ENCODE measurements at regions not wholly inside any gene's neighbourhood (a gene's known extent, or its start where the extent isn't known, plus 50 kb on each side); places are given as distances from the start of the nearest gene placed in this dataset.

DNA sequence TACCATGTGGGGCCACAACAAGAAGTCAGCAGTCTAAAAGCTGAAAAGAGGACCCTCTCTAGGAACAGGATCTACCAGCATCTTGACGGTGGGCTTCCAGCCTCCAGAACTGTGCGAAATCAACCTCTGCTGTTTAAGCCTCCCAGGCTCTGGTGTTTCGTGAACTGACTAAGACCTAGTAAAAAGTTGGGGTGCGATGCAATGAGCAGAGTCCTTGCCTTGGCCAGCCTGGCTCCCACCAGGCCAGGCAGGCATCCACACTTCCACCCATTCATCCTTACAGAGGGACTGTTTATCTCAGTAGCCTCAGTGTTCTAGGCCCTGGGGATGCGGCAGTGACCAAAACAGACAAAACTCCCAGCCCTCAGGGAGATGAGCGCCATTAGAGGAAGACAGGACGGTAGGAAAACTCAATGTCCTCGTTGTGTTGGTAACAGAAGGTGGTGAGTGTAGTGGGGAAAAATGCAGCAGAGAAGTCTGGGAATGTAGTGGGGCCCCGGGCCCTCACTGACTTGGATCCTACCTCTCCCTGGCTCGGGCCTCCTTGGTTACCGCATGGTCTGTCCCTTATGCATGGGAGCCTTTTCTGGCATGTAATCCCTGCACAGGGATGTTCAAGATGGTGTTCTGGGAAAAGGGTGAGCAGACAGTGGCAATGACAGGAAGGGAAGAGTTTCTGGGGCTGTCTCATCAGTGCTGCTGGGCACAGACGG, 271.8 kb upstream of the HS6ST1 start:
- DNase-seq = no peak
- Mint-ChIP-seq H3K27me3 (peaks cover 15 to 28% of the 10 kb centered on the region in 2 donors), H3K9me3 (peaks cover 0 to 2% (median 2%) of the 10 kb centered on the region in 5 donors), H3K4me3 (no peak overlapping the region), H3K27ac (no peak overlapping the region), H3K36me3 (peaks cover 0 to 1% (median 0%) of the 10 kb centered on the region in 3 donors), H3K4me1 (no peaks in the 10 kb centered on the region)
- H3K27me3 ChIP-seq (ENCODE audit: insufficient read depth, low read length, poor library complexity, severe bottlenecking) = no peaks in the 10 kb centered on the region
- H3K27ac ChIP-seq (ENCODE audit: low read depth, low read length) = no peak overlapping the region
- H3K9me3 ChIP-seq (ENCODE audit: low read length) = no peaks in the 10 kb centered on the region
- no peaks in the 10 kb centered on the region for H3K36me3 ChIP-seq (ENCODE audit: insufficient read depth, low read length)
- no peaks in the 10 kb centered on the region for H3K4me1 ChIP-seq (ENCODE audit: insufficient read depth, low read length)
- CTCF ChIA-PET = no interaction called here
- H3K4me3 ChIP-seq (ENCODE audit: low read length) = no peak overlapping the region
- POLR2A ChIA-PET = no interaction called here

- peaks cover 0 to under 1% (median 0%) of the 10 kb centered on the region in 3 donors for H3K36me3 Mint-ChIP-seq
- Histone ChIP-seq H3K27me3 (ENCODE audit: insufficient read depth, low read length, poor library complexity, severe bottlenecking) (no peaks in the 10 kb centered on the region), H3K9me3 (ENCODE audit: low read length) (no peaks in the 10 kb centered on the region), H3K27ac (ENCODE audit: low read depth, low read length) (no peak overlapping the region), H3K36me3 (ENCODE audit: insufficient read depth, low read length) (no peaks in the 10 kb centered on the region), H3K4me3 (ENCODE audit: low read length) (no peak overlapping the region), H3K4me1 (ENCODE audit: insufficient read depth, low read length) (no peaks in the 10 kb centered on the region)
- no peak overlapping the region for H3K4me3 Mint-ChIP-seq
- H3K27ac Mint-ChIP-seq = no peak overlapping the region
- H3K9me3 Mint-ChIP-seq = peaks cover 0 to under 1% (median 0%) of the 10 kb centered on the region in 5 donors
- no peak for DNase-seq
- no peaks in the 10 kb centered on the region for H3K4me1 Mint-ChIP-seq
- CTCF ChIA-PET = no interaction called here
- POLR2A ChIA-PET = no interaction called here
- peaks cover 14 to 28% of the 10 kb centered on the region in 2 donors for H3K27me3 Mint-ChIP-seq
These were observed 272.6 kb upstream of the HS6ST1 start for GRCh38 chr2:128591022-128591860.

DNA sequence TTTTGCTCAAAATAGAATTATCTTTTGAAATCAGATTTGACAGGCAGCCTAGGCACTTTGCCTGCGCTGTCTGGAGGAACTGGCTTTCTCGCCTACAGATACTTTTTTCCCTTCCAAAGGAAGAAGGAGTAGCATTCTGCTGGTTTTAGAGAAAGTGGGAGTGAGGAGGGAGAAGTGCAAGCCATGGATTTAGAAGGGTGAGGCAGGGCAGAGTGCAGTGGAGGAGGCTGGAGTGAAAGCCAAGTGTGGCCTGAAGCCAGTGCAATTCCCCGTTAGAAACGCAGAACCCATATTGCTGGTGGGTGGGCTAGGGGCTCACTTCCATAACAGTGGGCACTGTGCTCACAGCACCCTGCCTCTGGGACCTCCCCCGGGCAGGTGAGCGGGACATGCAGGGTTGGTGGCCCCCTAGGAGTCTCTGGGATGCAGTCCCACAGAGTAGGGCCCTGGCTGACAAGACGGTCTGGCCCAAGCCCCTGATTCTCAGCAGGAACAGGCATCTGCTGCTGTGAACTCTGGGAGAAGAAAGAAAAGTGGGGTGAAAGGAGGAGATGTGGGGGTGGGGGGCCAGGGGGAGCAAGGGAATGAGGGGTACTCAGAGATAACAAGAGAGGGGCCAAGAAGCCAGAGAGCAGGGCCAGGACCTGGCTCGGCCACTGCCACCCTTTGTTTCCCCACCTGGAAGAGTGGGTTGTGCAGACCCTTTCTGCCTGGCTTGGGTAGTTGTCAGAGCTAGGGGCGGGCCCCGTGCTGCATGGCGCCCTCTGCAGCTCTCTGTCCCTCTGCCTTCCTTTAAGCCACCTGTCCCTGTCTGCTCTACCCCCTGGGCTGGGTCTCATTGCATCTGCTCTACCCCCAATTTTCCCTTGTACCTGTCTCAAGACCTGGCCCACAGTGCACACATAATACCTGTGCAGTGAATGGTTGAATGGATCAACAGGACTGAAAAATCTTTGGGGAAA, 273.5 kb upstream of the HS6ST1 start:
- no peak overlapping the region for H3K4me3 ChIP-seq (ENCODE audit: low read length)
- peaks cover 13 to 28% of the 10 kb centered on the region in 2 donors for H3K27me3 Mint-ChIP-seq
- H3K27ac ChIP-seq (ENCODE audit: low read depth, low read length) = no peak overlapping the region
- no peak for DNase-seq
- no peaks in the 10 kb centered on the region for H3K9me3 ChIP-seq (ENCODE audit: low read length)
- no peaks in the 10 kb centered on the region for H3K27me3 ChIP-seq (ENCODE audit: insufficient read depth, low read length, poor library complexity, severe bottlenecking)
- H3K36me3 Mint-ChIP-seq = no peaks in the 10 kb centered on the region
- H3K4me3 Mint-ChIP-seq = no peak overlapping the region
- H3K4me1 ChIP-seq (ENCODE audit: insufficient read depth, low read length) = no peaks in the 10 kb centered on the region
- no peak overlapping the region for H3K27ac Mint-ChIP-seq
- no peaks in the 10 kb centered on the region for H3K4me1 Mint-ChIP-seq
- H3K9me3 Mint-ChIP-seq = no peaks in the 10 kb centered on the region
- ChIA-PET POLR2A (no interaction called here), CTCF (no interaction called here)
- no peaks in the 10 kb centered on the region for H3K36me3 ChIP-seq (ENCODE audit: insufficient read depth, low read length)

DNA sequence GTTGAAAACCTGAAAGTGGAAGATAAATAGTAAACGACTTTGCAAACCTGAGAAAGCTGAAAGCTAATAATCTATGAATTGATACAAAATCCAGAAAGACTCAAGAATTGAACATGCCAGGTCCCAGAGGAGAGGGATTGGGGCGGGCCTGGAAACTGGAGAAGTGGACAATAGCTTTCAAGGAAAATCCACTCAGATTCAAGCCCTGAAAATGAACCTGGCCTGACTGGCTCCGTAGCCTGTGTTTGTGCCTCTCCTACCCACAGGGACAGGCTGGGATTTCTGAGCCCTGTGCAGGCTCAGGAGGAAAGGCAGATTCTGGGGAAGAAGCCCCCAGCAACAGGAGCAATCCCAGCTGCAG, 274.8 kb upstream of the HS6ST1 start:
- ChIA-PET CTCF (no interaction called here), POLR2A (no interaction called here)
- H3K27me3 ChIP-seq (ENCODE audit: insufficient read depth, low read length, poor library complexity, severe bottlenecking) = no peaks in the 10 kb centered on the region
- no peaks in the 10 kb centered on the region for H3K4me1 ChIP-seq (ENCODE audit: insufficient read depth, low read length)
- Mint-ChIP-seq H3K4me3 (no peak overlapping the region), H3K9me3 (no peaks in the 10 kb centered on the region), H3K27ac (no peak overlapping the region), H3K4me1 (no peaks in the 10 kb centered on the region), H3K27me3 (peaks cover 13 to 23% of the 10 kb centered on the region in 2 donors), H3K36me3 (no peaks in the 10 kb centered on the region)
- H3K36me3 ChIP-seq (ENCODE audit: insufficient read depth, low read length) = no peaks in the 10 kb centered on the region
- no peak overlapping the region for H3K27ac ChIP-seq (ENCODE audit: low read depth, low read length)
- no peaks in the 10 kb centered on the region for H3K9me3 ChIP-seq (ENCODE audit: low read length)
- no peak overlapping the region for H3K4me3 ChIP-seq (ENCODE audit: low read length)
- no peak for DNase-seq

- ChIA-PET CTCF (no interaction called here), POLR2A (no interaction called here)
- Mint-ChIP-seq H3K27ac (no peak overlapping the region), H3K4me3 (no peak overlapping the region), H3K36me3 (no peaks in the 10 kb centered on the region), H3K4me1 (no peaks in the 10 kb centered on the region), H3K27me3 (peaks cover 13 to 18% of the 10 kb centered on the region in 2 donors), H3K9me3 (no peaks in the 10 kb centered on the region)
- H3K9me3 ChIP-seq (ENCODE audit: low read length) = no peaks in the 10 kb centered on the region
- no peak for DNase-seq
- H3K27me3 ChIP-seq (ENCODE audit: insufficient read depth, low read length, poor library complexity, severe bottlenecking) = no peaks in the 10 kb centered on the region
- no peaks in the 10 kb centered on the region for H3K4me1 ChIP-seq (ENCODE audit: insufficient read depth, low read length)
- H3K4me3 ChIP-seq (ENCODE audit: low read length) = no peak overlapping the region
- H3K36me3 ChIP-seq (ENCODE audit: insufficient read depth, low read length) = no peaks in the 10 kb centered on the region
- H3K27ac ChIP-seq (ENCODE audit: low read depth, low read length) = no peak overlapping the region
These were observed 275.4 kb upstream of the HS6ST1 start for GRCh38 chr2:128593879-128594650.

- H3K36me3 ChIP-seq (ENCODE audit: insufficient read depth, low read length) = no peaks in the 10 kb centered on the region
- no peaks in the 10 kb centered on the region for H3K4me1 ChIP-seq (ENCODE audit: insufficient read depth, low read length)
- H3K4me1 Mint-ChIP-seq = no peaks in the 10 kb centered on the region
- no peaks in the 10 kb centered on the region for H3K27me3 ChIP-seq (ENCODE audit: insufficient read depth, low read length, poor library complexity, severe bottlenecking)
- no peaks in the 10 kb centered on the region for H3K9me3 ChIP-seq (ENCODE audit: low read length)
- no peaks in the 10 kb centered on the region for H3K9me3 Mint-ChIP-seq
- H3K4me3 ChIP-seq (ENCODE audit: low read length) = no peak overlapping the region
- CTCF ChIA-PET = no interaction called here
- no peak for DNase-seq
- no peak overlapping the region for H3K27ac Mint-ChIP-seq
- H3K4me3 Mint-ChIP-seq = no peak overlapping the region
- no peaks in the 10 kb centered on the region for H3K36me3 Mint-ChIP-seq
- POLR2A ChIA-PET = no interaction called here
- no peak overlapping the region for H3K27ac ChIP-seq (ENCODE audit: low read depth, low read length)
- H3K27me3 Mint-ChIP-seq = peaks cover 10 to 13% of the 10 kb centered on the region in 2 donors
These were observed 275.9 kb upstream of the HS6ST1 start for GRCh38 chr2:128594651-128594910.

GRCh38 chr2:128594953-128595677, 276.4 kb upstream of the HS6ST1 start:
- Mint-ChIP-seq H3K9me3 (no peaks in the 10 kb centered on the region), H3K4me3 (no peak overlapping the region), H3K27ac (no peak overlapping the region), H3K36me3 (no peaks in the 10 kb centered on the region), H3K4me1 (no peaks in the 10 kb centered on the region), H3K27me3 (peaks cover 6 to 8% of the 10 kb centered on the region in 2 donors)
- no peak for DNase-seq
- CTCF ChIA-PET = no interaction called here
- H3K4me3 ChIP-seq (ENCODE audit: low read length) = no peak overlapping the region
- H3K9me3 ChIP-seq (ENCODE audit: low read length) = no peaks in the 10 kb centered on the region
- H3K36me3 ChIP-seq (ENCODE audit: insufficient read depth, low read length) = no peaks in the 10 kb centered on the region
- POLR2A ChIA-PET = no interaction called here
- H3K27ac ChIP-seq (ENCODE audit: low read depth, low read length) = no peak overlapping the region
- H3K4me1 ChIP-seq (ENCODE audit: insufficient read depth, low read length) = no peaks in the 10 kb centered on the region
- no peaks in the 10 kb centered on the region for H3K27me3 ChIP-seq (ENCODE audit: insufficient read depth, low read length, poor library complexity, severe bottlenecking)
